ENCODE measurements at regions not wholly inside any gene's neighbourhood (a gene's known extent, or its start where the extent isn't known, plus 50 kb on each side); places are given as distances from the start of the nearest gene placed in this dataset.

DNA sequence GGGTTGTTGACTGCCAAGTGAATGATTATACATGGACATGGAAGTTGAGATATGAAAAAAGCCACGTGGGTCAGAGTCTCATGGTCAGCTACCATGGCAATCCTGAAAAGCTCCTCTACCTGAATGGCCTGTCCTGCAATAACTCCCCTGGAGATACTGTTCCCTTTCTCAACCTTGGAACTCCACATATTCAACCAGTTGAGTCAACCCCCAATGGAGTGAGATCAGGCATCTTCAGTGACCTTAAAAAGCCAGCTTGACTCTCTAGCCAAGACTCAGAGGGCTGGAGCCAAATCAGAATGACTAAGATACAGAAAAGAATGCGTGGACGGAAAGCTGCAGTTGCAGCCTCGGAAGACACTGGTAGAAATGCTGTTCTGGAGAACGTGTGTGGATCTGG is 341.3 kb downstream of the FOXA2 start:
- intact Hi-C loops (cut with micrococcal nuclease), result no loop called here

- intact Hi-C loops (cut with micrococcal nuclease), result no loop called here
Observed at GRCh38 chr20:22241609-22242008, 342.8 kb downstream of the FOXA2 start.

GRCh38 chr20:22232923-22233322 is 351.4 kb downstream of the FOXA2 start:
- intact Hi-C loops (cut with micrococcal nuclease), result no loop called here

DNA sequence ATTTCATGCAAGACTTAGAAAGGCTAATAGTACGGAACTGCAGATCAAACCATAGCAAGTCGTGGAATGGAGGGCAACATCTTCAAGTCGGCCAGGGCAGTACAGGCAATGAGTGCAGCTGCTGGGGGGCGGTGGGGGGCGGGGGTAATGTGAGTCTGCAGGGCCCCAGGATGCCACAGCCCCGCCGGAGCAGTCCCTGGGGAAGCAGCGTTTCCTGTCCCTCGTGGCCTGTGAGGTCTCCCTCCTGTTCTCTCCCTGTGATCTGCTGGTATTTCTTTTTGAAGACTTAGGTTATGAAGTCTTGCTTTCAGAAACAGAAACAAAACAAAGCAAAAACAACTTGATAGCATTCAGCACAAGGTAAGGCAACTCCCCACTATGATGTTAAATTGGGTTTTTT is 351.9 kb downstream of the FOXA2 start:
- intact Hi-C loops (cut with micrococcal nuclease), result no loop called here

DNA sequence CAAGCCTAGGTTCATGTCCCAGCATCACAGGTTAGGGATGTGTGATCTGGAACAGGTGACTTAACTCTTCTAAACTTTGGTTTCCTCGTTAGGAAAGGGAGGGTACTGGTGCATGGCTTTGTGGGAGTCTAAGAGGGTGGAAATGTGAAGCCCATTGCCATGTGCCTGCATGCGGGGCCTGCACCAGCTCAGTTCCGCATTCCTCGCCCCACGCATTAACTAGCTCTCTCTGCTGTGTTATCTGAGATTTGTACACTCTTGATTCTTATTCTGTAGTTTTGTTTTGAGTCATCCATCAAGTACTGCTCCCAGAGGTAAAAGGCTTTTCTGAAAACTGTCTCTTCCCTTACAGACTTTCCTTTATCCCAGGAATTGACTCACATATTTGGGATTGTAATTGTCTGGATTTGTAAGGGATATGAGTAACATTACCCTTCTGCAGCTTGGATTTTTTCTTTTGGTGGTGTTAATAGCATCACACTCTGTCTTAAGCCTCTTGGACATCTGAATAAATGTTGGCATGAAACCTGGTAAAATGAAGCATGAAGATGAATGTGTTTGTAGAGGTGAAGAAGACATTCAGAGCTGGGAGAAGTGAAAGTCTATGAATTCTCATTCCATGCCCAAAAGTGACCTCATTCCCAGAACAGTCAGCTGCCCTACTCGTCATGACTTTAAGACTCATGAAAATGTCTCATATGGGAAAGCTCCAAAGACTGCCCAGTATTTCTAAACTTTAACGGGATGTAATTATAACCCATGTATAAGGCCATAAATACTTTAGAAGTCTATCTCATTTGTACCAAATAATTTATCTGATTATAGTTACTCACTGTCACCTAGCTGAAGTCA is 357.3 kb downstream of the FOXA2 start:
- intact Hi-C loops (cut with micrococcal nuclease), result no loop called here

GRCh38 chr20:22223236-22223635 is 361.1 kb downstream of the FOXA2 start:
- intact Hi-C loops (cut with micrococcal nuclease), result no loop called here

DNA sequence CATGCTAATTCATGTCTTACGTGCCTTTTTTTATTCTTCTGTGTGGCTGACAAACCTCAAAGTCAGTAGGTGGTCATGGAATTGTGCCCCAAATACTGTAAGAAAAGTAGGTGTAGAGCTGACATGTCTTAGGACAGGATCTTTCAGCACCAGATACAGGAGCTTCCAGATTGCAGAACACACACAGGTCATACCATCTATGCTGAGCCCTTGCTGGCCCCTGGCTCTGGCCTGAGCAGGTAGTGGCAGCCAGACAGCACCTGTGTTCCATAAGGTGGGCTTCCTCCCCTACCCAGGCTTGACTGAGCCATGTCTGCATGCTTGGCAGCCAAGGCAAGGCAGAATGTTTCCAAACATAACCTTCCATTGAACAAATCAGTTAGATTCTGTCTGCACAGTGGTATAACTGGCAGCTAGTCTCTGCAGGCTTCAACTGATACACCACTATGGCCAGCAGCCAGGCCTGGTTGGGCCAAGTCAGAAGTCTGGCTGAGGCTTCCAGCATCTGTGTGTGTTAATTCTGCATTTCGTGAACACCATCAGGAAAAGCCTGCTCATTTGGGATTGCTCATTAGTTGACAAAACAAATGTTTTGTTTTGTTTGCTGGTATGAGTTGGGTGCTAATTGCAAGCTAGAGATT is 366.5 kb downstream of the FOXA2 start:
- intact Hi-C loops (cut with micrococcal nuclease), result no loop called here

- intact Hi-C loops (cut with micrococcal nuclease), result no loop called here
Observed at GRCh38 chr20:22216984-22217383, 367.4 kb downstream of the FOXA2 start.

GRCh38 chr20:22214296-22214695 is 370.1 kb downstream of the FOXA2 start:
- intact Hi-C loops (cut with micrococcal nuclease), result no loop called here

- intact Hi-C loops (cut with micrococcal nuclease), result no loop called here
Observed at GRCh38 chr20:22213271-22213670, 371.1 kb downstream of the FOXA2 start.

DNA sequence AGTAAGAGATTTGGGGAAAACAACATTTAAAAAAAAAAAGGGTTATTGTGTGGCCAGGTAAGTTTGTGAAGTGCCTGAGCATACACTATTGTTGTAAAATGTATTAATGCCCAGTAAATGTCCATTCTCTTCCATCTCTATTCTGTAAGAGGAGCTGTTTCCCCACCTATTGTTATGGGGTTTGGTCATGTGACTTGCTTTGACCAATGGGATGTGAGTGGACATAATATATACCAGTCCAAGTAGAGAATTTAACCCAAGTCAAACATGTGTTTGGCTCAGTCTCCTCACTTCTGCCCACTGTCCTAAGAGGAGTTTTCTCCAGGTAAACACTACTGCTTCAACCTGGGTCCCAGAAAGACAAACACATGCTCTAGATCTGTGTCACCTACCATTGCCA is 377.1 kb downstream of the FOXA2 start:
- intact Hi-C loops (cut with micrococcal nuclease), result no loop called here

GRCh38 chr20:22204801-22205200 is 379.6 kb downstream of the FOXA2 start:
- intact Hi-C loops (cut with micrococcal nuclease), result no loop called here

- intact Hi-C loops (cut with micrococcal nuclease), result no loop called here
Observed at GRCh38 chr20:22182148-22182547, 402.2 kb downstream of the FOXA2 start.

DNA sequence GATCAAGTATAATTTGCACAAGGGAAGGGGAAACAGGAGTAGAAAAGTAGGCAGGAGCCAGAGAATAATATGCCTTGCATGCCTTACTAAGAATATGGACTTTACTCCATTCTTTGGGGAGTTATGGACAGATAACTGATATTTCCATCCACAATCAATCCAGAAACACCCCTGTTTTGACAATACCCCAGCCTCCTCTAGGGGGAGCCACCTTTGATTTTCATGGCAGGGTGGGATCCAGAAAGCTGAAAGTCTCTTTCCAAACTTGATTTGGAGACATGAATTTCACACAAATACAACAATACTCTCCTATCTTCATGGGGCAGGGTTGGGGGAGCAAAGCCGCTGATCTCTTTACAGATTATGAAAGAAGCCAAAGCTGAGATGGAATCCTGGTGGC is 404.1 kb downstream of the FOXA2 start:
- intact Hi-C loops (cut with micrococcal nuclease), result no loop called here

GRCh38 chr20:22160101-22160652 is 424.2 kb downstream of the FOXA2 start:
- intact Hi-C loops (cut with micrococcal nuclease), result no loop called here

GRCh38 chr20:22159276-22159675 is 425.1 kb downstream of the FOXA2 start:
- intact Hi-C loops (cut with micrococcal nuclease), result no loop called here

GRCh38 chr20:22127587-22127986 is 422.1 kb downstream of the PAX1 start:
- intact Hi-C loops (cut with micrococcal nuclease), result no loop called here

DNA sequence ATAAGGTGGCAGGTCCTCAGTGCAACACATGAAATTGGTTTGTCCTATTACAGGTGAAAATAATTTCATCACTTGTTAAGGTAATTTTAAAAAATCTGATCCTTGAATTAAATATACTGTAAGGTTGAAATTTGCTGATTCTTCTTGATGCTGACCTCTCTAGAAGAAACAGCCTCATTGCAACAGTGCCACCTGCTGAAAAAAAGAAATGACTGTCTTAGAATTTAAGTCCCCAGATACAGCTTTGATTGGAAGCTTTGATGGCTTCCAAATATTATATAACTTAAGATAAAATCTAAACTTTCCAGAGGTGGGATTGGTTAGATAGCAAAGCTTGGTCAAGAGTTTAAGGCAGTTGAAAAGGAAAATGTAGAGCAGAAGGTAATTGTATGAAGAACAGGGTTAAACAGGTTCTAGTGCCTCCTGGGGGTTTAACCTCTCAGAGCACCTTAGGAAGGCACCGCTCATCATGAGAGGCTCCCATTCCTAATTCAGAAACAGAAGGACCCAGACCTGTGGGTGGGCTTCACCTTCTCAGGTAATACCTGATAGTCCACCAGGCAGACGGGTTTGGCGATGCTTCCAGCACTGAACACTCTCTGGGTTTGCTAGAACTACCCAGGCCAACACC is 401.0 kb downstream of the PAX1 start:
- intact Hi-C loops (cut with micrococcal nuclease), result loop anchor here (2.0 kb wide), 1 partner anchor 388 kb away; no protein-coding TSS in a partner anchor

DNA sequence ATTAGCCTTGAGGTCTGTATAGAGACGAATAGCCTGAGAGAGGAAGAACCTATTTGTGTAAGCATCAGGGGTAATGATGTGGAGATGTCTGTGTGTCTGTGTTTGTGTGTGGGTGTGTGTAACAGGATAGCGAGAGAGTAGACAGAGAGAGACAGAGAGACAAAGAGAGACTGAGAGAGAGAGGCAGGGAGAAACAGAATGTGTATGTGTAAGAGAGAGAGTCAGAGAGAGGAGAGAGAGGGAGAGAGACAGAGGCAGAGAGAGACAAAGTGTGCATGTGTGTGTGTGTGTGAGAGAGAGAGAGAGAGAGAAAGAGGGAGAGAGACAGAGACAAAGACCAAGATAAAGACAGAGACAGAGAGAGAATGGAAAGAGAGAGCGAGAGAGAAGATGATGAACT is 396.1 kb downstream of the PAX1 start:
- intact Hi-C loops (cut with micrococcal nuclease), result no loop called here

DNA sequence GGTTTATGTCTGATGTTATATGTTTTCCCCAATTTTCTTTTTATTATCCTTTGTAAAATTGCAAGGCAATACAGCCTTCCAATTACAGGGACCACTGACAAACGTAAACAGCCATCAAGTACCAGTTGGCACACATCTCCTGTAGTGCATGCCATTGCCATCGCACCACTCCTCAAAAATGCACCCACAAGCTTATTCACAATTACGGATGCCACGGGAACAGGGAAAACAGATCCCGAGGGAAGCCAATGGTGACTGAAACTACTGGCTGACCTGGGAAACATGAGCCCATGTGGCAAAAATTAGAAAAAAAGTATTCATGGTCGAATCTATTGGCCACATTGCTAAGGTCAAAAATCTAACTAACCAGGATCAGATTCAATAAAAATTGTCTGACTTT is 395.2 kb downstream of the PAX1 start:
- intact Hi-C loops (cut with micrococcal nuclease), result no loop called here

DNA sequence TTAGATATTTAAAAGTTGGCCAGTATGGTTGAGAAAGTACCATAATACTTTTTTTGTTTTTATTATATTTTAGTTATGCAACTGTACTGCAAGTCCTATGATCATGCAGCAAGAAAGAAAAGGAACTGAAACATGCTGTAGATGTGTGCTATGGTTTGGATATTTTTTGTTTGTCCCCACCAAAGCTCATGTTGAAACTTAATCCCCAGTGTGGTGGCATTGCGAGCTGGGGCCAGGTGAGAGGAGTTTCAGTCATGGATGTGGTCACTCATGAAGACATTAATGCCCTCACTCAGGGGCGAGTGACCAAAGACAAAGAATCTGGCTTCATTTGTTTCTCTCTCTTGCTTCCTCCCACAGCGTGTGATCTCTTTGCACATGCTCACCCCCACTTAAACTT is 393.9 kb downstream of the PAX1 start:
- intact Hi-C loops (cut with micrococcal nuclease), result no loop called here

DNA sequence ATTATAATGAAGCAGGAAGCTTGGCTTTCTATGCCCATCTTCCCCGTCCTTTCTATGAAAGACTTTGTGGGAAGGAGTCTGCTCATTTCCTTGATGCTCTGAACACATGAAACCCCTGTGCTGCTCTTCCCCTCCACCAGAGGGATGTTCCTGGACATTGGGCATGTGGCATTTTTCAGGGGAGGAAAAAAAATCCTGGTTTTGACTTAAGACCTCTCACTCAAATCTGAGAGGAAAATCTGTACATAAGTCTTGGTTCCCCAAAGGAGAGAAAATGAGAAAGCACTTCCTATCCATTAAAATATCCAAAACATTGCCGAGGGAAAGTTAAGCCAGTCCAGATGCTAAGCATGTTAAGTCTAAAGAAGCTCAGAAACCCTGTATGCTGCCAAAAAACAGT is 393.0 kb downstream of the PAX1 start:
- intact Hi-C loops (cut with micrococcal nuclease), result no loop called here
